ENCODE measurements at regions not wholly inside any gene's neighbourhood (a gene's known extent, or its start where the extent isn't known, plus 50 kb on each side); places are given as distances from the start of the nearest gene placed in this dataset.

DNA sequence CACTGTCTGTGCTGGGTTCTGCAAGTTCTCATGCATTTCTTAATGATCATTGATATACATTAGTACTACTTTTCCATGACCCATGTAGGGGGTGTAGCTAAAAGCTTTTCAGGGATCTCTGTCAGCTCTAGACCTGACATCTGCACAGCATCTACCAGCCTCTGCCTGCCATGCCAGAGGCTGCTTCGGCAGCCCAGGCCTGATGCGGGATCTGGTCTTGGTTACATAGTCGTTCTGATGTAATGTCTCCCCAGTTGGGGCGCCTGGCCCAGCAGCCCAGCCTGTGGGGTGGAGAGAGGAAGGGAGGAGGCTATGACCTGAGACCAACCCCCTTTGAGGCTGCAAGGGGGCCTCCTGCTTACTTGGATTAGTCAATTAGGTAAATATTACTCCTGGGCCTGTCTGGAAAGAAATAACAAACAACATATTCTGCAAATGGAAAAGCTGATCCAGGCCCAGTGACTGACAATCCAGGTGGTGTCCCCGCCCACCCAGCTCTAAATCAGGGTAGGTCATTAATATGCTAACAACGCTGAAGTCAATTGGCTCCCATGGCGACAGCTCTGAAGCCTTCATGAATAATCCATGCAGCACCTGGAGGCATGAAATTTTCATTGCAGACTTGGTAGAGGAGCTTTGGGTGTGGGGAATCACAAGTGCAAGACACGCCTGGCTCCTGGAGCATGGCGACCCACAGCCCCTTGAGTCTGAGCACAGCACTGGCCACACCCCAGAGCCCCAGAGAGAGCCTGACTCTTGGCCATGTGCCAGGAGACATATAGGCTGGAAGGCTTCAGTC lies 575.3 kb downstream of the CMPK2 start:
- TF ChIP-seq MXI1 (conservative IDR thresholded peaks at IDR 0.05; ENCODE audit: poor library complexity, severe bottlenecking) (no peak), RAD21 (conservative IDR thresholded peaks at IDR 0.05) (no peak), POLR2AphosphoS5 (IDR thresholded peaks at IDR 0.05) (no peak)
- TF ChIP-seq, protein P1, sequence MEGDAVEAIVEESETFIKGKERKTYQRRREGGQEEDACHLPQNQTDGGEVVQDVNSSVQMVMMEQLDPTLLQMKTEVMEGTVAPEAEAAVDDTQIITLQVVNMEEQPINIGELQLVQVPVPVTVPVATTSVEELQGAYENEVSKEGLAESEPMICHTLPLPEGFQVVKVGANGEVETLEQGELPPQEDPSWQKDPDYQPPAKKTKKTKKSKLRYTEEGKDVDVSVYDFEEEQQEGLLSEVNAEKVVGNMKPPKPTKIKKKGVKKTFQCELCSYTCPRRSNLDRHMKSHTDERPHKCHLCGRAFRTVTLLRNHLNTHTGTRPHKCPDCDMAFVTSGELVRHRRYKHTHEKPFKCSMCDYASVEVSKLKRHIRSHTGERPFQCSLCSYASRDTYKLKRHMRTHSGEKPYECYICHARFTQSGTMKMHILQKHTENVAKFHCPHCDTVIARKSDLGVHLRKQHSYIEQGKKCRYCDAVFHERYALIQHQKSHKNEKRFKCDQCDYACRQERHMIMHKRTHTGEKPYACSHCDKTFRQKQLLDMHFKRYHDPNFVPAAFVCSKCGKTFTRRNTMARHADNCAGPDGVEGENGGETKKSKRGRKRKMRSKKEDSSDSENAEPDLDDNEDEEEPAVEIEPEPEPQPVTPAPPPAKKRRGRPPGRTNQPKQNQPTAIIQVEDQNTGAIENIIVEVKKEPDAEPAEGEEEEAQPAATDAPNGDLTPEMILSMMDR (IDR thresholded peaks at IDR 0.05; ENCODE audit: poor library complexity, severe bottlenecking) = no peak

DNA sequence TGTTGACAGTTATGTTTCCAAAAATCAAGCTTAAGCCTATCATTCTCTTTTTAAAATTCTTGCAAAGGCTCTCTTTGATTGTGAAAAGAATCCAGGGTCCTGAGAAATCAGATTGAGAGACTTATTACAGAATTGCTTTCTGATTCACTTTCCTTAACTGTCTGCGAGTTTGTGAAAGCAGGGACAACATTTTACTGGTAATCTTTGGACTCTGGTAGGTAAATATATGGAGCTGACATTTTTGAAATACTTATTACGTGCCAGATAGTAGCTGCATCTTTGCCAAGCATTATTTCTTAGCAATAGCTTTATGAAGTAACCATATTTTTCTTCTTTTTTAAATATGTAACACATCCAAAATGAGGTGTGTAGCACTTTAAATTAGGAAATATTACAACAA lies 570.9 kb downstream of the CMPK2 start:
- no peaks in the 10 kb centered on the region for H3K79me2 ChIP-seq (replicated peaks; ENCODE audit: insufficient read depth, low read length)
- TF ChIP-seq TAF1 (IDR thresholded peaks at IDR 0.05; ENCODE audit: low read depth) (no peak), POLR2AphosphoS5 (IDR thresholded peaks at IDR 0.05) (no peak), RAD21 (conservative IDR thresholded peaks at IDR 0.05) (no peak), SMC3 (conservative IDR thresholded peaks at IDR 0.05; ENCODE audit: poor library complexity) (no peak), EP300 (conservative IDR thresholded peaks at IDR 0.05; ENCODE audit: poor library complexity, severe bottlenecking) (no peak), MXI1 (conservative IDR thresholded peaks at IDR 0.05; ENCODE audit: poor library complexity, severe bottlenecking) (no peak), EZH2 (IDR thresholded peaks at IDR 0.05; ENCODE audit: borderline replicate concordance, insufficient read depth, low read length, poor library complexity, severe bottlenecking) (no peak)
- TF ChIP-seq, protein P1 (IDR thresholded peaks at IDR 0.05; ENCODE audit: poor library complexity, severe bottlenecking) = no peak
- TF ChIP-seq, protein P2, sequence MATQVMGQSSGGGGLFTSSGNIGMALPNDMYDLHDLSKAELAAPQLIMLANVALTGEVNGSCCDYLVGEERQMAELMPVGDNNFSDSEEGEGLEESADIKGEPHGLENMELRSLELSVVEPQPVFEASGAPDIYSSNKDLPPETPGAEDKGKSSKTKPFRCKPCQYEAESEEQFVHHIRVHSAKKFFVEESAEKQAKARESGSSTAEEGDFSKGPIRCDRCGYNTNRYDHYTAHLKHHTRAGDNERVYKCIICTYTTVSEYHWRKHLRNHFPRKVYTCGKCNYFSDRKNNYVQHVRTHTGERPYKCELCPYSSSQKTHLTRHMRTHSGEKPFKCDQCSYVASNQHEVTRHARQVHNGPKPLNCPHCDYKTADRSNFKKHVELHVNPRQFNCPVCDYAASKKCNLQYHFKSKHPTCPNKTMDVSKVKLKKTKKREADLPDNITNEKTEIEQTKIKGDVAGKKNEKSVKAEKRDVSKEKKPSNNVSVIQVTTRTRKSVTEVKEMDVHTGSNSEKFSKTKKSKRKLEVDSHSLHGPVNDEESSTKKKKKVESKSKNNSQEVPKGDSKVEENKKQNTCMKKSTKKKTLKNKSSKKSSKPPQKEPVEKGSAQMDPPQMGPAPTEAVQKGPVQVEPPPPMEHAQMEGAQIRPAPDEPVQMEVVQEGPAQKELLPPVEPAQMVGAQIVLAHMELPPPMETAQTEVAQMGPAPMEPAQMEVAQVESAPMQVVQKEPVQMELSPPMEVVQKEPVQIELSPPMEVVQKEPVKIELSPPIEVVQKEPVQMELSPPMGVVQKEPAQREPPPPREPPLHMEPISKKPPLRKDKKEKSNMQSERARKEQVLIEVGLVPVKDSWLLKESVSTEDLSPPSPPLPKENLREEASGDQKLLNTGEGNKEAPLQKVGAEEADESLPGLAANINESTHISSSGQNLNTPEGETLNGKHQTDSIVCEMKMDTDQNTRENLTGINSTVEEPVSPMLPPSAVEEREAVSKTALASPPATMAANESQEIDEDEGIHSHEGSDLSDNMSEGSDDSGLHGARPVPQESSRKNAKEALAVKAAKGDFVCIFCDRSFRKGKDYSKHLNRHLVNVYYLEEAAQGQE (IDR thresholded peaks at IDR 0.05; ENCODE audit: borderline replicate concordance) = no peak
- H2AFZ ChIP-seq (ENCODE audit: low read depth, low read length) = no peak overlapping the region
- H3K27ac ChIP-seq (ENCODE audit: low read length) = no peak overlapping the region
- H3F3A ChIP-seq (ENCODE audit: insufficient read depth, low read length, poor library complexity, severe bottlenecking) = peaks cover 3% of the 10 kb centered on the region
- H4K20me1 ChIP-seq (ENCODE audit: insufficient read depth) = no peaks in the 10 kb centered on the region
- H3K27me3 ChIP-seq (ENCODE audit: insufficient read depth, low read depth, low read length) = no peaks in the 10 kb centered on the region
- H3K9me3 ChIP-seq (ENCODE audit: low read length) = no peaks in the 10 kb centered on the region
- H3K4me3 ChIP-seq (ENCODE audit: low read length) = no peak overlapping the region
- H3K9me2 ChIP-seq (ENCODE audit: insufficient read depth, low read length) = no peaks in the 10 kb centered on the region
- no peaks in the 10 kb centered on the region for H3K36me3 ChIP-seq (ENCODE audit: insufficient read depth, low read length)
- H3K4me2 ChIP-seq (ENCODE audit: low read length) = no peak overlapping the region
- H3K9ac ChIP-seq (ENCODE audit: low read length) = no peak overlapping the region

More for the DNA sequence above, 575.3 kb downstream of the CMPK2 start:
- H3K4me2 ChIP-seq (ENCODE audit: low read length) = no peak overlapping the region
- H3K36me3 ChIP-seq (ENCODE audit: insufficient read depth, low read length) = no peaks in the 10 kb centered on the region
- H3K27me3 ChIP-seq (ENCODE audit: insufficient read depth, low read depth, low read length) = no peaks in the 10 kb centered on the region
- no peaks in the 10 kb centered on the region for H3K9me2 ChIP-seq (ENCODE audit: insufficient read depth, low read length)
- no peaks in the 10 kb centered on the region for H3K9me3 ChIP-seq (ENCODE audit: low read length)
- peaks cover 3% of the 10 kb centered on the region for H3F3A ChIP-seq (ENCODE audit: insufficient read depth, low read length, poor library complexity, severe bottlenecking)
- H3K9ac ChIP-seq (ENCODE audit: low read length) = no peak overlapping the region
- H4K20me1 ChIP-seq (ENCODE audit: insufficient read depth) = no peaks in the 10 kb centered on the region
- no peak overlapping the region for H2AFZ ChIP-seq (ENCODE audit: low read depth, low read length)
- H3K4me3 ChIP-seq (ENCODE audit: low read length) = no peak overlapping the region
- H3K79me2 ChIP-seq (replicated peaks; ENCODE audit: insufficient read depth, low read length) = no peaks in the 10 kb centered on the region
- peak overlapping the region; percentile 42 for H3K27ac ChIP-seq (ENCODE audit: low read length)

Measured in neural cell (in vitro differentiated cells).